ENCODE measurements at regions not wholly inside any gene's neighbourhood (a gene's known extent, or its start where the extent isn't known, plus 50 kb on each side); places are given as distances from the start of the nearest gene placed in this dataset.

DNA sequence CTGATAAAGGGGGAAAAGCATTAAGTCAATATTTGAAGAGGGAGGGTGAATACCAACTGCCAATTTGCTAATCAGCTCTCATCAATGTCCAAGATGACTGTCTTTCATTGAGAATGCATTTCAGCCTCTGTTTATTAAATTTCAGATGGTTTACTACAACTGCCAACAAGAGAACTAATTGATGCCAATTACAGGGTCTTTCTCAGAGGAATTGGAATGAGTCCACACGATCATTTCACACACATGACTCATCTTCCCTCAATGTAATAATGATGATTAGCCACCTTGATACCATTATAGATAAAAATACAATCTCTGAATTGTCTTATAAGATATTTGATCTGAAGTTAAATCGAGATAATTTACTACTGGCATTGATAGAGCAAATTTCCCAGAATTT lies 1274.4 kb downstream of the ROBO2 start:
- TF ChIP-seq POLR2A (IDR thresholded peaks at IDR 0.05): no peak
- TF ChIP-seq, protein P1, sequence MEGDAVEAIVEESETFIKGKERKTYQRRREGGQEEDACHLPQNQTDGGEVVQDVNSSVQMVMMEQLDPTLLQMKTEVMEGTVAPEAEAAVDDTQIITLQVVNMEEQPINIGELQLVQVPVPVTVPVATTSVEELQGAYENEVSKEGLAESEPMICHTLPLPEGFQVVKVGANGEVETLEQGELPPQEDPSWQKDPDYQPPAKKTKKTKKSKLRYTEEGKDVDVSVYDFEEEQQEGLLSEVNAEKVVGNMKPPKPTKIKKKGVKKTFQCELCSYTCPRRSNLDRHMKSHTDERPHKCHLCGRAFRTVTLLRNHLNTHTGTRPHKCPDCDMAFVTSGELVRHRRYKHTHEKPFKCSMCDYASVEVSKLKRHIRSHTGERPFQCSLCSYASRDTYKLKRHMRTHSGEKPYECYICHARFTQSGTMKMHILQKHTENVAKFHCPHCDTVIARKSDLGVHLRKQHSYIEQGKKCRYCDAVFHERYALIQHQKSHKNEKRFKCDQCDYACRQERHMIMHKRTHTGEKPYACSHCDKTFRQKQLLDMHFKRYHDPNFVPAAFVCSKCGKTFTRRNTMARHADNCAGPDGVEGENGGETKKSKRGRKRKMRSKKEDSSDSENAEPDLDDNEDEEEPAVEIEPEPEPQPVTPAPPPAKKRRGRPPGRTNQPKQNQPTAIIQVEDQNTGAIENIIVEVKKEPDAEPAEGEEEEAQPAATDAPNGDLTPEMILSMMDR (IDR thresholded peaks at IDR 0.05): no peak

All from Peyer's patch (tissue), 4 donors.